ENCODE measurements at regions not wholly inside any gene's neighbourhood (a gene's known extent, or its start where the extent isn't known, plus 50 kb on each side); places are given as distances from the start of the nearest gene placed in this dataset.

DNA sequence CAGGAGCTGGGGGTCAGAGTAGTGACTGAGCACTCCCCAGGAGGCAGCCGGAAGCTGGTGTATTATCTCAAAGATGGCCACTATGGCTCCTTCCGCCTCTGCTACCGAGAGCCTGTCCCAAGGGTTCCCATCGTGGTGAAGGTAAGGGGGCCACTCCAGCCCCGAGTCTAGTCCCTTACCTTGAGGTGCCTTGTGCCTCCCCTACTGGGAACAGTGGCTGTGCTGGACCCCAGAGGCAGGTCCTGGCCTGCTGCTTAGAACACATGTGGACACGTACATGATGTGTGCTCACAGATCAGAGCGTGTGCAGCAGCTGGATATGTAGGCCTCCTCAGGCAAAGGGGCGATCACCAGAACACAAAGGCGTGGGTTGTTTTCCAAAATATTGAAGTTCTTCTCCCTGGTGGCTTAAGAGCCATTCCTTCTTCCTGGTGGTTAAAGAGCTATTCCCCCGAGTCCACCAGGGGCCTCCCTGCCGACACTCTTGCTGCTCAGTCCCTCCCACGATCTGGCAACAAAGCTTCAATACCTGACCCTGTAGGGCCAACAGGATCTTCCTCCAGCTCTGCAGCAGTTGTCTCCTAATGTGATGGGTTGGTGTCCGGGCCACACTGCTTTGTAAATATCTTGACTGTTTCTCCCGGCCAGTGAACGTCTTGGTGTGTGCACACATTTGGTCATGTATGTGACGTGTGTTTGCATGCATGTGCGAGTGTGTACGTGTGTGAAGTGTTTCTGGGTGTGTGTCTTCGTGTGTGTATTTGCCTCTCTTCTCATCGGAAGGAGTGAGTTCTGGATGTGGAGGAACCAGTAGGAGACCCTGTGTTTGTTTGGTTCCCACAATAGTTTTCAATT is 68.4 kb upstream of the TINAGL1 start:
- TF ChIP-seq, protein P1, sequence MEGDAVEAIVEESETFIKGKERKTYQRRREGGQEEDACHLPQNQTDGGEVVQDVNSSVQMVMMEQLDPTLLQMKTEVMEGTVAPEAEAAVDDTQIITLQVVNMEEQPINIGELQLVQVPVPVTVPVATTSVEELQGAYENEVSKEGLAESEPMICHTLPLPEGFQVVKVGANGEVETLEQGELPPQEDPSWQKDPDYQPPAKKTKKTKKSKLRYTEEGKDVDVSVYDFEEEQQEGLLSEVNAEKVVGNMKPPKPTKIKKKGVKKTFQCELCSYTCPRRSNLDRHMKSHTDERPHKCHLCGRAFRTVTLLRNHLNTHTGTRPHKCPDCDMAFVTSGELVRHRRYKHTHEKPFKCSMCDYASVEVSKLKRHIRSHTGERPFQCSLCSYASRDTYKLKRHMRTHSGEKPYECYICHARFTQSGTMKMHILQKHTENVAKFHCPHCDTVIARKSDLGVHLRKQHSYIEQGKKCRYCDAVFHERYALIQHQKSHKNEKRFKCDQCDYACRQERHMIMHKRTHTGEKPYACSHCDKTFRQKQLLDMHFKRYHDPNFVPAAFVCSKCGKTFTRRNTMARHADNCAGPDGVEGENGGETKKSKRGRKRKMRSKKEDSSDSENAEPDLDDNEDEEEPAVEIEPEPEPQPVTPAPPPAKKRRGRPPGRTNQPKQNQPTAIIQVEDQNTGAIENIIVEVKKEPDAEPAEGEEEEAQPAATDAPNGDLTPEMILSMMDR (IDR thresholded peaks at IDR 0.05; ENCODE audit: insufficient read depth, low read length, poor library complexity, severe bottlenecking): no peak
- TF ChIP-seq EZH2phosphoT487 (conservative IDR thresholded peaks at IDR 0.05; ENCODE audit: low read length): no peak

Measured in SU-DHL-6 (cell line).